ENCODE measurements at regions not wholly inside any gene's neighbourhood (a gene's known extent, or its start where the extent isn't known, plus 50 kb on each side); places are given as distances from the start of the nearest gene placed in this dataset.

DNA sequence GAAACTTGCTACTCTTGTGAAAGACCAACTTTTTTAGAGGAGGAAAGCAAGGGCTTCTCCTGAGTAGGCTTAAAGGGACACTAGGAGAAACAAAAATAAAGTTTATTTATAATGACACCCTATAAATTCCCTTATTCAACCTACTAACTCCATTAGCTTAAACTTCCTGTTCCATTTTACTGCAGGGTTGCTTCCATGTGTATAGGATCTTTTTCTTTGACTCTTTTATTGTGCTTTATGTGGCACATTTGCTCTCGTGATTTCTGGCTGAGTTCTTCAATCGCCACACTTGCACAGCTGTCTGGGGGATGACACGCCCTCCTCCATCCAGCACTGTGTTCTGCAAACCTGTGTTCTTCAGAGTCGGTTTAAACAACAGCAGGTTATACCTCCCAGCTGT lies 225.7 kb upstream of the NPVF start:
- no peaks in the 10 kb centered on the region for H3K9me3 ChIP-seq (ENCODE audit: insufficient read depth, low read depth)
- H3K36me3 ChIP-seq (ENCODE audit: low read depth): no peaks in the 10 kb centered on the region
- intact Hi-C loops (cut with micrococcal nuclease; ENCODE audit: unreplicated experiment): no loop called here
- no peaks in the 10 kb centered on the region for H3K4me1 ChIP-seq (replicated peaks; ENCODE audit: insufficient read depth)
- BruUV-seq (replicated peaks): no TSS peak
- no peaks in the 10 kb centered on the region for H3F3A ChIP-seq (ENCODE audit: insufficient read depth, low read depth)
- no peaks in the 10 kb centered on the region for H4K20me1 ChIP-seq (ENCODE audit: insufficient read depth)
- H2AFZ ChIP-seq: no peak overlapping the region
- no peak for DNase-seq
- H3K4me2 ChIP-seq: no peak overlapping the region
- CTCF ChIA-PET: no interaction called here
- H3K4me3 ChIP-seq: no peak overlapping the region
- H3K79me2 ChIP-seq (ENCODE audit: low read depth): no peaks in the 10 kb centered on the region
- TF ChIP-seq EZH2 (IDR thresholded peaks at IDR 0.05; ENCODE audit: low read depth): no peak
- TF ChIP-seq, protein P1, sequence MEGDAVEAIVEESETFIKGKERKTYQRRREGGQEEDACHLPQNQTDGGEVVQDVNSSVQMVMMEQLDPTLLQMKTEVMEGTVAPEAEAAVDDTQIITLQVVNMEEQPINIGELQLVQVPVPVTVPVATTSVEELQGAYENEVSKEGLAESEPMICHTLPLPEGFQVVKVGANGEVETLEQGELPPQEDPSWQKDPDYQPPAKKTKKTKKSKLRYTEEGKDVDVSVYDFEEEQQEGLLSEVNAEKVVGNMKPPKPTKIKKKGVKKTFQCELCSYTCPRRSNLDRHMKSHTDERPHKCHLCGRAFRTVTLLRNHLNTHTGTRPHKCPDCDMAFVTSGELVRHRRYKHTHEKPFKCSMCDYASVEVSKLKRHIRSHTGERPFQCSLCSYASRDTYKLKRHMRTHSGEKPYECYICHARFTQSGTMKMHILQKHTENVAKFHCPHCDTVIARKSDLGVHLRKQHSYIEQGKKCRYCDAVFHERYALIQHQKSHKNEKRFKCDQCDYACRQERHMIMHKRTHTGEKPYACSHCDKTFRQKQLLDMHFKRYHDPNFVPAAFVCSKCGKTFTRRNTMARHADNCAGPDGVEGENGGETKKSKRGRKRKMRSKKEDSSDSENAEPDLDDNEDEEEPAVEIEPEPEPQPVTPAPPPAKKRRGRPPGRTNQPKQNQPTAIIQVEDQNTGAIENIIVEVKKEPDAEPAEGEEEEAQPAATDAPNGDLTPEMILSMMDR (conservative IDR thresholded peaks at IDR 0.05): no peak
- H3K9me2 ChIP-seq (ENCODE audit: insufficient read depth): no peaks in the 10 kb centered on the region
- POLR2A ChIA-PET (ENCODE audit: unreplicated experiment): no interaction called here
- H3K27me3 ChIP-seq (ENCODE audit: insufficient read depth, low read depth): peaks cover 62% of the 10 kb centered on the region
- no peak overlapping the region for H3K27ac ChIP-seq

DNA sequence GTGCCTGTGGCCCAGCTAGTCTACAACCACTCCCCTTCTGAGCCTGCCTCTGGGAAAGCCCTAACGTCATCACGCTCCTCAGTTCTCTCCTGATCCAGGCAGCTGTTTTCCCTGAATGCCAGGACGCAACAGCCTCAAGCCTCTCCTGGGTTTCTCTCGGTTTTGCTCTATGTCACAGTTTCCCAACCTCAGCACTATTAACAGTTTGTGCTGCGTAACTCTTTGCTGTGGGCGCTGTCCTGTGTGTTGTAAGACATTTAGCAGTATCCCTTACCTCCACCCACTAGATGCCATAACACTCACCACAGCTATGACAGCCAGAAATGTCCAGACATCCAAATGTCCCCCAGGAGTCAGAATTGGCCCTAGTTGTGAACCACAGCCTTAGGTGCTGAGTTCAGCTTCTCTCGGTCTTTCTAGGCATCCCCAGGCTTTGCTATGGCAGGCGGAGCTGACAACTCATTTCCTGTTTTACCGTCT lies 226.3 kb upstream of the NPVF start:
- Histone ChIP-seq H3K36me3 (ENCODE audit: low read depth) (no peaks in the 10 kb centered on the region), H3K9me3 (ENCODE audit: insufficient read depth, low read depth) (no peaks in the 10 kb centered on the region), H3K79me2 (ENCODE audit: low read depth) (no peaks in the 10 kb centered on the region), H3F3A (ENCODE audit: insufficient read depth, low read depth) (no peaks in the 10 kb centered on the region), H3K4me1 (replicated peaks; ENCODE audit: insufficient read depth) (no peaks in the 10 kb centered on the region), H3K27ac (no peak overlapping the region), H3K4me3 (no peak overlapping the region), H3K9me2 (ENCODE audit: insufficient read depth) (no peaks in the 10 kb centered on the region), H4K20me1 (ENCODE audit: insufficient read depth) (no peaks in the 10 kb centered on the region), H3K4me2 (peak overlapping the region; percentile 30; the same call in 1 of the 2 replicates), H3K27me3 (ENCODE audit: insufficient read depth, low read depth) (peaks cover 67% of the 10 kb centered on the region), H2AFZ (no peak overlapping the region)
- intact Hi-C loops (cut with micrococcal nuclease; ENCODE audit: unreplicated experiment): no loop called here
- no TSS peak for BruUV-seq (replicated peaks)
- TF ChIP-seq, protein P1 (conservative IDR thresholded peaks at IDR 0.05): no peak
- CTCF ChIA-PET: no interaction called here
- DNase-seq: no peak
- POLR2A ChIA-PET (ENCODE audit: unreplicated experiment): no interaction called here

DNA sequence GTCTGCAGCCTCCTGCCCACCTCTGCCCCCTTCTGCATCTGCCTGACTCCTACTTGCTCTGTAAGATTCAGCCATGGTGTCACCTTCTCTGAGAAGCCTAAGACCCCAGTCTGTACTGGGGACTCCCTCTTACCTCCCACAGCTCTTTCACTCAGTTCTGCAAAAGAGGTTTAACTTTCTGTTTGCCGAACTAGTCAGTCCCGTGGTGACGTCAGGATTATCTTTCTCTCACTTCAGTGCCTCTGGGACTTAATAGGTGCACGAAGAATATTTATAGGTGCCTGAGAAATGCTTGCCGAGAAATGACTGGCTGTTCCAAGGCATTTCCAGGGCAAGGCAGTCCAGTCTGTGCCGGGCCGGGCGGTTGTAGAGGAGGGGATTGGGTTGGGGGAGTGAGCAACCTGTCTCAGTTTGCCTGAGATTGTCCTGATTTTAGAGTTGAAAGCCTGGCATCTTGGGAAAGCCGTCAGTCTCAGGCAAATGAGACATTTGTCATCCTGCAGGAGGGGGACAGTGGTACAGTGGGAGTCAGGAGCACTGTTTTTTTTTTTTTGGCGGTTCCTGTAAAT lies 227.5 kb upstream of the NPVF start:
- Histone ChIP-seq H3F3A (ENCODE audit: insufficient read depth, low read depth) (no peaks in the 10 kb centered on the region), H3K9me2 (ENCODE audit: insufficient read depth) (no peaks in the 10 kb centered on the region), H3K27ac (no peak overlapping the region), H4K20me1 (ENCODE audit: insufficient read depth) (no peaks in the 10 kb centered on the region), H3K27me3 (ENCODE audit: insufficient read depth, low read depth) (peaks cover 78% of the 10 kb centered on the region), H3K4me3 (no peak overlapping the region), H3K4me1 (replicated peaks; ENCODE audit: insufficient read depth) (no peaks in the 10 kb centered on the region), H2AFZ (0 out of 2 replicates have a peak overlapping the region, but pooled peaks have one; percentile 41), H3K79me2 (ENCODE audit: low read depth) (no peaks in the 10 kb centered on the region), H3K9me3 (ENCODE audit: insufficient read depth, low read depth) (no peaks in the 10 kb centered on the region), H3K36me3 (ENCODE audit: low read depth) (no peaks in the 10 kb centered on the region), H3K4me2 (peak overlapping the region; percentile 30; the same call in 1 of the 2 replicates)
- TF ChIP-seq, protein P1 (conservative IDR thresholded peaks at IDR 0.05): no peak
- TF ChIP-seq EZH2 (IDR thresholded peaks at IDR 0.05; ENCODE audit: low read depth): 0 out of 2 replicates have a peak, but pooled peaks have one; percentile 60
- ChIA-PET POLR2A (ENCODE audit: unreplicated experiment) (no interaction called here), CTCF (no interaction called here)
- no TSS peak for BruUV-seq (replicated peaks)
- DNase-seq: no peak
- intact Hi-C loops (cut with micrococcal nuclease; ENCODE audit: unreplicated experiment): no loop called here
